Hematopoietic multipotent progenitor cell (in vitro differentiated cells): ENCODE measurements at regions not wholly inside any gene's neighbourhood (a gene's known extent, or its start where the extent isn't known, plus 50 kb on each side); places are given as distances from the start of the nearest gene placed in this dataset.
"Not testable (repeated sequence)": the region's sequence is repeated elsewhere in the genome, so short reads cannot be mapped to it uniquely, and the experiment has no call there.

Source experiments
- DNase-seq, 3 donors: peaks; one replicate each; pipeline ENCODE4 v3.0.0-alpha.2; 2011 to 2015; ENCODE audit warnings: low read depth in 2 of 3, low spot score in 2 of 3

DNA sequence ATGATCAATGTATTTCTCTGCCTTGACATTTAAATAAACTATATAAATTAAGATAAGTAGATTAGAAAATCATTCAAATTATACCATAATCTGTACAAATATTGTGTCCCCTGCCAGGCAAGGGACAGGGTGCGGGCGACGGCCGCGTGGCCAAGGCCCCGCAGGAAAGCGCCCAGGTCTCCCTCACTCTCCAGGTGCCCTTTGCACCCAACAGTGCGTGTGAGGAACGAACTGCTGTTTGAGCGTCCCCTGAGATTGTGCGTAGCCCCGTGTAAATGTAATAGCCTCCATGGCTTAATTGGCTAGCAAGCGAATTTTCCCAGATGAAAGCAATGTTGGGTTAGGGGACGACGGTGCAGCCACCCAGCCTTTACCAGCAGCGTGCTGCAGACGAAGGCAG is 161.4 kb downstream of the SYT15 start:
- DNase-seq, result not testable (repeated sequence)

DNA sequence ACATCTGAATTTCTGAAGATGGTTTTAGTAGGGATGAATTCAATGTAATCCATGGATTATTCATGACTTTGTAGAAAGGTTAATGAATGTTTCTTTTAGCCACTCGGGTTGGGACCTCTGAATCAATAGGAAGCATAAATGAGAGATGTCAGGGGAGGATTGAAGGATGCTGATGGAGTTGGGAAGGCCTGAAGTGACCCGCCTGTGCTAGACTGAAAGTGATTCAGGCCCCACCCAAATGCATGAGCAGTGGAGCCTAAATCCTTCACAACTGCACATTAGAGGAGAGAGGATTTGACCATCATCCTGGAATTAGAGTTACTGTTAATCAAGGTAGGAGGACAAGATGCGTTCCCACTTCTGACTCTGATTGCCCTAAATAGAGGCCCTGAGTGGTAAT is 162.2 kb upstream of the PTPN20 start:
- not testable (repeated sequence) for DNase-seq

GRCh38 chr10:46749470-46749869 is 161.8 kb upstream of the PTPN20 start:
- peak in 1 of 3 donors; percentile 3 for DNase-seq

- DNase-seq, result not testable (repeated sequence)
Observed at GRCh38 chr10:46753763-46754162, 157.5 kb upstream of the PTPN20 start.

DNA sequence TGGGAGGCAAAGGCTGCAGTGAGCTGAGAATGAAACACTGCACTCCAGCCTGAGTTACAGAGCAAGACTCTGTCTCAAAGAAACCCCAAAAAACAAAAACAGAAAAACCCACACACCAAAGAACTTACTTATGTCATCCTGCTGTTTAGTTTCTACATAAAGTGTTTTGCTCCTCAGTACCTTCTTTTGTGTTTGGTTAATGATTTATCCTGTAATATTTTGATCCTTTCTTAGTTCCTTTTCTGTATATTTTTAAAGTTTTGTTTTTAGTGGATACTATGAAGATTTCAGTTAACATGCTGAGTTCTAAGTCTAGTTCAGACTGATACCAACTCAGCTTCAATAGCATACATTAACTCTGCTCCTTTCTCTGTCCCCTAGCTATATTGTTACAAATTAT is 149.8 kb upstream of the PTPN20 start:
- DNase-seq, result not testable (repeated sequence)

GRCh38 chr10:46768515-46769291 is 142.5 kb upstream of the PTPN20 start:
- DNase-seq, result not testable (repeated sequence)

DNA sequence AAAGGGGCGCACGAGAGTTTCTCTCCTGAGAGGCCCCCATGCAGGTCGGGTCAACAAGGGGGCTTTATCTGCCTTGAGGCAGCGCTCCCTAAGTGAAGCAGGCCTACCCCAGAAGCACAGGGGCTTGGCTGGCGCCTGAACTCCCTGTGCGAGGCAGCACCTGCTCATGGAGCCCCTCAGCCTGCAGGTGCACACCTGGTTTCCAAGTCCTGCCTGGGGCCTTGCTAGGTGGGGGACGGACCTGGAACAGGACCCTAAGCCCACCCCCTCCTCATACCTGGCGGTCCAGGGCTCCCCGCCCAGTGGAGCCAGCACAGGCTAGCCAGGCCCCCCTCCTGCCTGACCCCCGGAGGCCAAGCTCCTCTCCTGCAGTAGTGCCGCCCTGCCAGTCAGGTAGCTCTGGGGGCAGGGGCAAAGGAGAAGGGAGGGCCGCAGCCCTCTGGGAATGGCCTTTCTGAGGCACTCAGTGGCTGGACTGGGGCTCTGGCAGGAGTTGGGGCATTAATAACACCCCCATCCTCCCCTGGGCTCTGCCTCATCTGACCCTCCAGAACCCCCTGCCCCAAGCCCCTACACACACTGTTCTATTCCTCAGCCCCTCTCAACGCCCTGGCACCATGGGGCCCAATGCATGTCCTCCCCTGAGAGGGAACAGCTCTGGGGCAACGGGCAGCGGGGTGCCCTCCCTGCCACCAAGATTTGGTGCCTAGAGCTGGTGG is 137.9 kb upstream of the PTPN20 start:
- DNase-seq, result not testable (repeated sequence)

- peak in 1 of 3 donors; percentile 50 for DNase-seq
Observed at GRCh38 chr10:46773897-46774236, 137.4 kb upstream of the PTPN20 start.

DNA sequence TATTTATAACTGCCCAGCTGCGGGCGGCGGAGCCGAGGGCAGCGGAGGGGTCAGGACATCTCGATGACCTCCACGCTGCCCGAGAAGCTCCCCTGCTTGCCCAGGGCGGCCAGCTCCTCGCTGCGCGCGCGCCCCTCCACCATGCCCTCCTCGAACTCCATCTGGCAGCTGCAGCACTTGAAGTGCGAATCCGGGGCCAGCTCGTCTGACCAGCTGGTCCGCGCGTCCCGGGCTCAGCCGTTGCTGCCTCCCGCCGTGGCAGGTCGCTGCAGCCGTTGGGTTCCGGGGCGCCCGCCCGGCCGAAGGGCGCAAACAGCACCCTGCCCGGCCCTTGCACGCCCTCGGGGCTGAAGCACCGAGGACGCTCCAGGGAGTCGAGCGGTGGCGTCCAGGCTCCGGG is 136.9 kb upstream of the PTPN20 start:
- not testable (repeated sequence) for DNase-seq

DNA sequence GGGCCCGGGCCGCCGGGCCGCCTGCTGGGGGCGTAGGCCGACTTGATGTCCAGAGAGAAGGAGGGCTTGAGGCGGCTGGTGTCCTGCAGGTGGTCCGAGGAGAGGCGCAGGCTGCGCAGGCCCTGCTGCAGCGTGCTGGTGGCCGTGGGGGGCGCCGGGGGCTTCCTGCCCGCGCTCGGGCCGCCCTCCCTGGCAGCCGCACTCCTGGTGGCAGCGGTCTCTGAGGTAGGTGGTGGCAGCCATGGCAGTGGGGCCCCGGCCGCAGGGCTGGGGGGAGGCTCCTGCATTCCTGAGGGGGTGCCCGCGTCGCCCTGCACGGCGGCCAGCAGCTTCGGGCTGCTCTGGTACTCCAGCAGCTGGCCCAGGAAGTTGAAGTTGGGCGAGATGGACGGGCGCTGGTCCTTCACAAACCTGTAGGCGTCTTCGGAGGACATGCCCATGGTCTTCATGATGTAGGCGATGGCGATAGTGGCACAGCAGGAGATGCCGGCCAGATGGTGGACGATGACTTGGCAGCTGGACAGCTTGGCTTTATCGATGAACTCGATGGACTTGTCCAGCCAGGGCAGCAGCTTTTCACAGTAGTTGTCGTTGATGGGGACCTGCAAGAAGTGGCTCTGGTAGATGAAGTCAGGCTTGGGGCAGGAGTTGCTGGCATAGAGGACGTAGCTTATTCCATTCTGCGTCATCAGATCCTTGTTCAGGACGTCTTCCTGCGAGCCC is 136.1 kb upstream of the PTPN20 start:
- DNase-seq, result not testable (repeated sequence)

GRCh38 chr10:46775668-46776059 is 135.6 kb upstream of the PTPN20 start:
- not testable (repeated sequence) for DNase-seq

GRCh38 chr10:46779571-46779970 is 131.7 kb upstream of the PTPN20 start:
- DNase-seq, result not testable (repeated sequence)

GRCh38 chr10:46780164-46780563 is 131.1 kb upstream of the PTPN20 start:
- DNase-seq, result not testable (repeated sequence)

GRCh38 chr10:46781001-46781400 is 130.2 kb upstream of the PTPN20 start:
- DNase-seq, result not testable (repeated sequence)

GRCh38 chr10:46782001-46782874 is 129.0 kb upstream of the PTPN20 start:
- DNase-seq, result peak in 1 of 3 donors; percentile 4

DNA sequence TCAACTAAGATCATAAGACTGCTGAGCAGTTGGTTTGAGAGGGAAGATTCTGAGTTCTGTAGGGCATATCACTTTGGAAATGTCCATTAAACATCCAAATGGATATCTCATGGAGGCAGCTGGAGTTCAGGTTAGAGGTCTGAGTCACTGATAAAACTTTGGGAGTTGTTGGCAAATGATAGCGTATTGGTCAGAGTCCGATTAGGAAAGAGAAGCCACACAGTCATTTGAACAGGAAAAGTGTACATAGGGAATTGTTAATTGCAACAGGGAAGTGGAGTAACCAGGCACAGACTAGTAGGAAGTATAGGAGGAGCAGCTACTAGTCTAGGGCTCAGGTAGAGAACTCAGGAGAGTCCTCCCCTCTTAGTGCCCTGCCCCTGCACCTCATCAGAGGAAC is 126.6 kb upstream of the PTPN20 start:
- DNase-seq, result not testable (repeated sequence)

- not testable (repeated sequence) for DNase-seq
Observed at GRCh38 chr10:46786125-46786517, 125.1 kb upstream of the PTPN20 start.

DNA sequence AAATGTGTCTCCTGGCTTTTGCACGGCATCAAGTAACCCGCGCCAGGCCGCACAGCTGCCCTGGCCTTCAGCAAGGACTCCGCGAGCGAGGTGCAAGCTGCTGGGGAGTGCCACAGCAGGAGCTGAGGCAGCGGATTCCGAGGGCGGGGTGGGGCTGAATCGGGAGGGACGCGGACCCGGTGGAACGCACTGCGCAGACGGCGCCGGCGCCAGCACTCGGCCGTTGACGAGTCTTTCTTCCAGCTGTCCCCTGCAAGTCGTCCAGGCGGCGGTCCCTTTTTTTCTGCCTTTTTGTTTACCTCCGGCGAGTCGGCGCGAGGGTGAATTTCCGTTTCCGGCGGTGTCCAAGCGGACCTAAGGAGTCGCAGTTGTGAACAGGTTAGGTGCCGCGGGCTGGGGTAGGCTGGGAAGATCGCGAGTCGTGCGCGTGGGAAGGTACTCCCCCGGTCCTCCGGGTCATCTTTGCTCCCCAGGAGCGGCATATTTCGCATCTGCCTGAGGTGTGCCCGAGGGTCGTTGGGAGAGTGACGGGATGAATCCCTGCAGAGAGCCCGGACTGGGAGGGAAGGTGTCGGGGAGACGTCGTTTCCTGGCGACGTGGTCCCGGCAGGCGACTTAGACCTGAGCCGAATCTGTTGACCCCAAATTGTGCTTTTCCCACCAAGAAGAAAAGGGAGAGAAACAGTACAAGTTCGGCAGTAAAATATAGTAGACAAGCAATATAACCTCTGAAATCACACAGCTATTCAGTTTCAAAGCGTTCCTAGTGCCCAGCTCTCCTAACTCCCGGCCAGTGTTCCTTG is 124.5 kb upstream of the PTPN20 start:
- peak in 2 of 3 donors; percentile 46 to 53 for DNase-seq

- peak in 2 of 3 donors; percentile 42 to 47 for DNase-seq
Observed at GRCh38 chr10:46787321-46787615, 124.0 kb upstream of the PTPN20 start.
